GM23338 (cell line): ENCODE measurements at regions not wholly inside any gene's neighbourhood (a gene's known extent, or its start where the extent isn't known, plus 50 kb on each side); places are given as distances from the start of the nearest gene placed in this dataset.

Source experiments
- ATAC-seq: fragments of 200-7000 bp; cut with Tn5 transposase; 3 replicates; pipeline ENCODE4 v1.9.1; 2020
- DNase-seq: peaks from one replicate; pipeline ENCODE4 v3.0.0-alpha.2; 2015; ENCODE audit warnings: low spot score
- H2AFZ ChIP-seq: fragments of 200-600 bp; sonication (generic); 2 replicates; pipeline ENCODE4 v1.8.0; 2016; ENCODE audit warnings: antibody characterized with exemption, mild to moderate bottlenecking, moderate library complexity
- H3F3A ChIP-seq: fragments of 200-600 bp; sonication (generic); replicated peaks from 2 replicates; pipeline ENCODE4 v1.8.0; 2017; ENCODE audit warnings: antibody characterized with exemption, mixed run types, low read depth
- H3K27ac ChIP-seq: fragments of 200-600 bp; sonication (generic); 2 replicates; pipeline ENCODE4 v1.6.1; 2016; ENCODE audit warnings: low read depth
- H3K27me3 ChIP-seq: fragments of 200-600 bp; sonication (generic); 2 replicates; pipeline ENCODE4 v1.8.0; 2016; ENCODE audit warnings: mild to moderate bottlenecking, mixed run types, moderate library complexity; ENCODE audit not compliant: insufficient read depth
- H3K36me3 ChIP-seq: fragments of 200-600 bp; sonication (generic); 2 replicates; pipeline ENCODE4 v1.8.0; 2016; ENCODE audit warnings: mild to moderate bottlenecking; ENCODE audit not compliant: insufficient read depth
- H3K4me1 ChIP-seq: fragments of 200-600 bp; sonication (generic); 2 replicates; pipeline ENCODE4 v1.8.0; 2016; ENCODE audit warnings: mild to moderate bottlenecking, moderate library complexity; ENCODE audit not compliant: insufficient read depth
- H3K4me2 ChIP-seq: fragments of 200-600 bp; sonication (generic); 2 replicates; pipeline ENCODE4 v1.7.1; 2017; ENCODE audit warnings: mixed run types
- H3K4me3 ChIP-seq: fragments of 200-600 bp; sonication (generic); 2 replicates; pipeline ENCODE4 v1.6.1; 2016; ENCODE audit warnings: mixed run types
- H3K79me2 ChIP-seq: fragments of 200-600 bp; sonication (generic); replicated peaks from 2 replicates; pipeline ENCODE4 v1.8.0; 2017; ENCODE audit warnings: mild to moderate bottlenecking; ENCODE audit not compliant: insufficient read depth
- H3K9me2 ChIP-seq: fragments of 200-600 bp; sonication (generic); 2 replicates; pipeline ENCODE4 v1.8.0; 2017; ENCODE audit not compliant: insufficient read depth
- H4K20me1 ChIP-seq: fragments of 200-600 bp; sonication (generic); replicated peaks from 2 replicates; pipeline ENCODE4 v1.8.0; 2017; ENCODE audit warnings: mild to moderate bottlenecking; ENCODE audit not compliant: insufficient read depth
- H3K27ac Mint-ChIP-seq: 2 replicates; pipeline ENCODE4 v1.8.0; 2020; ENCODE audit warnings: inconsistent platforms, mild to moderate bottlenecking, moderate library complexity, mixed read lengths
- H3K27me3 Mint-ChIP-seq: 3 replicates; pipeline ENCODE4 v1.8.0; 2022; ENCODE audit warnings: low read depth, mild to moderate bottlenecking, moderate library complexity, mixed read lengths, inconsistent platforms; ENCODE audit not compliant: insufficient read depth, poor library complexity
- H3K36me3 Mint-ChIP-seq: 3 replicates; pipeline ENCODE4 v1.8.0; 2021; ENCODE audit warnings: low read depth, mild to moderate bottlenecking, inconsistent platforms, moderate library complexity, mixed read lengths
- H3K4me1 Mint-ChIP-seq: 3 replicates; pipeline ENCODE4 v1.8.0; 2020; ENCODE audit warnings: mild to moderate bottlenecking, inconsistent platforms, mixed read lengths
- H3K4me3 Mint-ChIP-seq: 3 replicates; pipeline ENCODE4 v1.8.0; 2021; ENCODE audit warnings: moderate library complexity, mild to moderate bottlenecking, inconsistent platforms, mixed read lengths
- H3K9me3 Mint-ChIP-seq: 3 replicates; pipeline ENCODE4 v1.8.0; 2020; ENCODE audit warnings: moderate library complexity, mild to moderate bottlenecking, inconsistent platforms, mixed read lengths
- CREB1 ChIP-seq: fragments of 250-450 bp; sonication (Bioruptor Pico); IDR thresholded peaks from 2 replicates; pipeline ENCODE4 v1.5.0; 2020; ENCODE audit warnings: low read depth, mild to moderate bottlenecking, moderate library complexity
- EZH2 ChIP-seq: fragments of 200-600 bp; sonication (generic); IDR thresholded peaks from one replicate; pipeline ENCODE4 v1.8.0; 2017; ENCODE audit warnings: antibody characterized with exemption, mild to moderate bottlenecking, low read depth; ENCODE audit not compliant: unreplicated experiment
- EZH2phosphoT487 ChIP-seq: fragments of 200-600 bp; sonication (generic); IDR thresholded peaks from one replicate; pipeline ENCODE4 v1.8.1; 2018; ENCODE audit warnings: antibody characterized with exemption; ENCODE audit not compliant: unreplicated experiment
- JUNB ChIP-seq: IDR thresholded peaks from one replicate; pipeline ENCODE4 v1.6.1; 2016; ENCODE audit warnings: antibody characterized with exemption; ENCODE audit not compliant: unreplicated experiment
- NANOG ChIP-seq: IDR thresholded peaks from 2 replicates; pipeline ENCODE4 v1.6.1; 2016; ENCODE audit warnings: antibody characterized with exemption, borderline replicate concordance
- POLR2AphosphoS5 ChIP-seq: IDR thresholded peaks from 2 replicates; pipeline ENCODE4 v1.6.1; 2016; ENCODE audit warnings: antibody characterized with exemption, low read depth
- STAT1 ChIP-seq: IDR thresholded peaks from one replicate; pipeline ENCODE4 v1.6.1; 2016; ENCODE audit warnings: antibody characterized with exemption; ENCODE audit not compliant: unreplicated experiment
- ZNF114 ChIP-seq: fragments of 250-450 bp; sonication (Bioruptor Pico); IDR thresholded peaks from 2 replicates; pipeline ENCODE4 v1.5.0; 2020; ENCODE audit warnings: mild to moderate bottlenecking, moderate library complexity
- ZNF331 ChIP-seq: fragments of 250-450 bp; sonication (Bioruptor Pico); IDR thresholded peaks from 2 replicates; pipeline ENCODE4 v1.5.0; 2020; ENCODE audit warnings: low read depth, mild to moderate bottlenecking, moderate library complexity
- ZNF462 ChIP-seq: fragments of 250-450 bp; sonication (Bioruptor Pico); IDR thresholded peaks from 2 replicates; pipeline ENCODE4 v1.5.0; 2020; ENCODE audit warnings: mild to moderate bottlenecking, moderate library complexity
- TF ChIP-seq, protein P1 (sequence below): IDR thresholded peaks from one replicate; pipeline ENCODE4 v1.6.1; 2018; ENCODE audit warnings: antibody characterized with exemption; ENCODE audit not compliant: unreplicated experiment
- TF ChIP-seq, protein P2 (sequence below), 2 experiments: fragments of 200-600 bp in 1 of 2; sonication (generic) in 1 of 2; conservative IDR thresholded peaks; 2 replicates each; pipeline versions ENCODE4 v1.5.1 to v1.6.1; 2016 to 2017; ENCODE audit warnings: antibody characterized with exemption in 2 of 2, low read depth in 2 of 2, mild to moderate bottlenecking in 2 of 2, moderate library complexity in 1 of 2

GRCh38 chr16:27657811-27658210, 107.9 kb downstream of the KATNIP start:
- Mint-ChIP-seq H3K4me3 (no peak overlapping the region), H3K36me3 (peaks cover 12% of the 10 kb centered on the region; the same call in 2 of the 3 replicates), H3K27me3 (peaks cover 2% of the 10 kb centered on the region), H3K27ac (no peak overlapping the region), H3K9me3 (no peaks in the 10 kb centered on the region), H3K4me1 (peaks cover 8% of the 10 kb centered on the region; the same call in 1 of the 3 replicates)
- H3K36me3 ChIP-seq = no peaks in the 10 kb centered on the region
- ATAC-seq (no peak), DNase-seq (no peak)
- no peaks in the 10 kb centered on the region for H3F3A ChIP-seq
- no peaks in the 10 kb centered on the region for H4K20me1 ChIP-seq
- no peaks in the 10 kb centered on the region for H3K9me2 ChIP-seq
- no peaks in the 10 kb centered on the region for H3K4me1 ChIP-seq
- no peak overlapping the region for H2AFZ ChIP-seq
- H3K4me2 ChIP-seq = no peak overlapping the region
- H3K79me2 ChIP-seq = no peaks in the 10 kb centered on the region
- H3K27me3 ChIP-seq = no peaks in the 10 kb centered on the region
- H3K27ac ChIP-seq = no peak overlapping the region
- H3K4me3 ChIP-seq = no peak overlapping the region
- no peak for TF ChIP-seq JUNB

DNA sequence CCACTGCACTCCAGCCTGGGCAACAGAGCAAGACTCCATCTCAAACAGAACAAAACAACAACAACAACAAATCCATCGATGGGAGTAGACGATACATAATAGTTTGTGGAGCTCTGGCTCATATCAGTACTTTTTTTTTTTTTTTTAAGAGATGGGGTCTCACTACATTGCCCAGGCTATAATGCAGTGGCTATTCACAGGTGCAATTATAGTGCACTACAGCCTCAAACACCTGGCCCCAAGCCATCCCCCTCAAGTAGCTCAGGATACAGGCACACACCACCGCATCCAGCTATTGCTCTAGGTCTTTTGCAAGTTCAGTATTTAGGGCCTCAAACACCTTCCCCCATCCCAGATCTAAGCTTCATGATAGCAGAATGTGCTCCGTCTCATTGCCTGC, 110.6 kb downstream of the KATNIP start:
- Histone ChIP-seq H3K4me1 (no peaks in the 10 kb centered on the region), H3F3A (no peaks in the 10 kb centered on the region), H3K27me3 (no peaks in the 10 kb centered on the region), H3K79me2 (no peaks in the 10 kb centered on the region), H4K20me1 (no peaks in the 10 kb centered on the region), H3K36me3 (no peaks in the 10 kb centered on the region), H2AFZ (no peak overlapping the region), H3K27ac (no peak overlapping the region), H3K9me2 (no peaks in the 10 kb centered on the region), H3K4me3 (no peak overlapping the region), H3K4me2 (no peak overlapping the region)
- no peaks in the 10 kb centered on the region for H3K9me3 Mint-ChIP-seq
- H3K4me1 Mint-ChIP-seq = no peaks in the 10 kb centered on the region
- no peak overlapping the region for H3K27ac Mint-ChIP-seq
- DNase-seq = no peak
- no peak for ATAC-seq
- H3K4me3 Mint-ChIP-seq = no peak overlapping the region
- peaks cover 12% of the 10 kb centered on the region; the same call in 2 of the 3 replicates for H3K36me3 Mint-ChIP-seq
- H3K27me3 Mint-ChIP-seq = no peaks in the 10 kb centered on the region
- TF ChIP-seq, protein P1, sequence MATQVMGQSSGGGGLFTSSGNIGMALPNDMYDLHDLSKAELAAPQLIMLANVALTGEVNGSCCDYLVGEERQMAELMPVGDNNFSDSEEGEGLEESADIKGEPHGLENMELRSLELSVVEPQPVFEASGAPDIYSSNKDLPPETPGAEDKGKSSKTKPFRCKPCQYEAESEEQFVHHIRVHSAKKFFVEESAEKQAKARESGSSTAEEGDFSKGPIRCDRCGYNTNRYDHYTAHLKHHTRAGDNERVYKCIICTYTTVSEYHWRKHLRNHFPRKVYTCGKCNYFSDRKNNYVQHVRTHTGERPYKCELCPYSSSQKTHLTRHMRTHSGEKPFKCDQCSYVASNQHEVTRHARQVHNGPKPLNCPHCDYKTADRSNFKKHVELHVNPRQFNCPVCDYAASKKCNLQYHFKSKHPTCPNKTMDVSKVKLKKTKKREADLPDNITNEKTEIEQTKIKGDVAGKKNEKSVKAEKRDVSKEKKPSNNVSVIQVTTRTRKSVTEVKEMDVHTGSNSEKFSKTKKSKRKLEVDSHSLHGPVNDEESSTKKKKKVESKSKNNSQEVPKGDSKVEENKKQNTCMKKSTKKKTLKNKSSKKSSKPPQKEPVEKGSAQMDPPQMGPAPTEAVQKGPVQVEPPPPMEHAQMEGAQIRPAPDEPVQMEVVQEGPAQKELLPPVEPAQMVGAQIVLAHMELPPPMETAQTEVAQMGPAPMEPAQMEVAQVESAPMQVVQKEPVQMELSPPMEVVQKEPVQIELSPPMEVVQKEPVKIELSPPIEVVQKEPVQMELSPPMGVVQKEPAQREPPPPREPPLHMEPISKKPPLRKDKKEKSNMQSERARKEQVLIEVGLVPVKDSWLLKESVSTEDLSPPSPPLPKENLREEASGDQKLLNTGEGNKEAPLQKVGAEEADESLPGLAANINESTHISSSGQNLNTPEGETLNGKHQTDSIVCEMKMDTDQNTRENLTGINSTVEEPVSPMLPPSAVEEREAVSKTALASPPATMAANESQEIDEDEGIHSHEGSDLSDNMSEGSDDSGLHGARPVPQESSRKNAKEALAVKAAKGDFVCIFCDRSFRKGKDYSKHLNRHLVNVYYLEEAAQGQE = no peak
- TF ChIP-seq ZNF462 (CRISPR knock-in tag) = no peak
- TF ChIP-seq CREB1 (CRISPR knock-in tag) = no peak
- TF ChIP-seq, protein P2, sequence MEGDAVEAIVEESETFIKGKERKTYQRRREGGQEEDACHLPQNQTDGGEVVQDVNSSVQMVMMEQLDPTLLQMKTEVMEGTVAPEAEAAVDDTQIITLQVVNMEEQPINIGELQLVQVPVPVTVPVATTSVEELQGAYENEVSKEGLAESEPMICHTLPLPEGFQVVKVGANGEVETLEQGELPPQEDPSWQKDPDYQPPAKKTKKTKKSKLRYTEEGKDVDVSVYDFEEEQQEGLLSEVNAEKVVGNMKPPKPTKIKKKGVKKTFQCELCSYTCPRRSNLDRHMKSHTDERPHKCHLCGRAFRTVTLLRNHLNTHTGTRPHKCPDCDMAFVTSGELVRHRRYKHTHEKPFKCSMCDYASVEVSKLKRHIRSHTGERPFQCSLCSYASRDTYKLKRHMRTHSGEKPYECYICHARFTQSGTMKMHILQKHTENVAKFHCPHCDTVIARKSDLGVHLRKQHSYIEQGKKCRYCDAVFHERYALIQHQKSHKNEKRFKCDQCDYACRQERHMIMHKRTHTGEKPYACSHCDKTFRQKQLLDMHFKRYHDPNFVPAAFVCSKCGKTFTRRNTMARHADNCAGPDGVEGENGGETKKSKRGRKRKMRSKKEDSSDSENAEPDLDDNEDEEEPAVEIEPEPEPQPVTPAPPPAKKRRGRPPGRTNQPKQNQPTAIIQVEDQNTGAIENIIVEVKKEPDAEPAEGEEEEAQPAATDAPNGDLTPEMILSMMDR (conservative IDR thresholded peaks at IDR 0.05; ENCODE audit: low read depth in 2 of 2) = no peak
- no peak for TF ChIP-seq NANOG
- no peak for TF ChIP-seq ZNF114 (CRISPR knock-in tag)
- TF ChIP-seq STAT1 = no peak
- no peak for TF ChIP-seq EZH2
- TF ChIP-seq JUNB = no peak
- no peak for TF ChIP-seq EZH2phosphoT487
- TF ChIP-seq POLR2AphosphoS5 = no peak
- TF ChIP-seq ZNF331 (CRISPR knock-in tag) = no peak
